DMS53 treated with DMSO at 0.1 percent for 48 hours (cell line): ENCODE measurements at regions not wholly inside any gene's neighbourhood (a gene's known extent, or its start where the extent isn't known, plus 50 kb on each side); places are given as distances from the start of the nearest gene placed in this dataset.
A peak's percentile ranks its signal among the peaks of the same experiment; 100 is the strongest.
"Not testable (repeated sequence)": the region's sequence is repeated elsewhere in the genome, so short reads cannot be mapped to it uniquely, and the experiment has no call there.

Experiments used
- DNase-seq: peaks from one replicate; lab custom pipeline; 2025; ENCODE audit not compliant: unreplicated experiment; lab: John Stamatoyannopoulos, UW

- DNase-seq: no peak
Observed at GRCh38 chr2:156765450-156765849, 329.3 kb downstream of the GPD2 start.

GRCh38 chr2:156769802-156770201, 333.6 kb downstream of the GPD2 start:
- DNase-seq: no peak

- no peak for DNase-seq
Observed at GRCh38 chr2:156778916-156779315, 342.7 kb downstream of the GPD2 start.

GRCh38 chr2:156779416-156780120, 343.4 kb downstream of the GPD2 start:
- DNase-seq: no peak

- not testable (repeated sequence) for DNase-seq
Observed at GRCh38 chr2:156781677-156782076, 345.5 kb downstream of the GPD2 start.

- no peak for DNase-seq
Observed at GRCh38 chr2:156784020-156784701, 348.0 kb downstream of the GPD2 start.

GRCh38 chr2:156787517-156787916, 351.3 kb downstream of the GPD2 start:
- no peak for DNase-seq

- DNase-seq: no peak
Observed at GRCh38 chr2:156790343-156791037, 354.3 kb downstream of the GPD2 start.

GRCh38 chr2:156792242-156792840, 356.2 kb downstream of the GPD2 start:
- DNase-seq: no peak

- no peak for DNase-seq
Observed at GRCh38 chr2:156797832-156798231, 361.7 kb downstream of the GPD2 start.

GRCh38 chr2:156800065-156800653, 364.0 kb downstream of the GPD2 start:
- peak; percentile 31 for DNase-seq

- peak; percentile 41 for DNase-seq
Observed at GRCh38 chr2:156800781-156801361, 364.7 kb downstream of the GPD2 start.

- DNase-seq: peak; percentile 52
Observed at GRCh38 chr2:156803243-156803642, 367.1 kb downstream of the GPD2 start.

- no peak for DNase-seq
Observed at GRCh38 chr2:156803967-156804366, 367.8 kb downstream of the GPD2 start.

GRCh38 chr2:156810094-156810493, 373.9 kb downstream of the GPD2 start:
- DNase-seq: no peak

- no peak for DNase-seq
Observed at GRCh38 chr2:156812496-156812895, 376.3 kb downstream of the GPD2 start.

GRCh38 chr2:156817430-156817829, 381.3 kb downstream of the GPD2 start:
- DNase-seq: no peak

GRCh38 chr2:156818221-156818620, 382.0 kb downstream of the GPD2 start:
- no peak for DNase-seq

GRCh38 chr2:156818944-156819343, 382.8 kb downstream of the GPD2 start:
- no peak for DNase-seq

- DNase-seq: no peak
Observed at GRCh38 chr2:156826341-156826933, 390.3 kb downstream of the GPD2 start.

- no peak for DNase-seq
Observed at GRCh38 chr2:156834431-156834830, 398.3 kb downstream of the GPD2 start.
